ENCODE measurements at regions not wholly inside any gene's neighbourhood (a gene's known extent, or its start where the extent isn't known, plus 50 kb on each side); places are given as distances from the start of the nearest gene placed in this dataset.
"Not testable (repeated sequence)": the region's sequence is repeated elsewhere in the genome, so short reads cannot be mapped to it uniquely, and the experiment has no call there.

DNA sequence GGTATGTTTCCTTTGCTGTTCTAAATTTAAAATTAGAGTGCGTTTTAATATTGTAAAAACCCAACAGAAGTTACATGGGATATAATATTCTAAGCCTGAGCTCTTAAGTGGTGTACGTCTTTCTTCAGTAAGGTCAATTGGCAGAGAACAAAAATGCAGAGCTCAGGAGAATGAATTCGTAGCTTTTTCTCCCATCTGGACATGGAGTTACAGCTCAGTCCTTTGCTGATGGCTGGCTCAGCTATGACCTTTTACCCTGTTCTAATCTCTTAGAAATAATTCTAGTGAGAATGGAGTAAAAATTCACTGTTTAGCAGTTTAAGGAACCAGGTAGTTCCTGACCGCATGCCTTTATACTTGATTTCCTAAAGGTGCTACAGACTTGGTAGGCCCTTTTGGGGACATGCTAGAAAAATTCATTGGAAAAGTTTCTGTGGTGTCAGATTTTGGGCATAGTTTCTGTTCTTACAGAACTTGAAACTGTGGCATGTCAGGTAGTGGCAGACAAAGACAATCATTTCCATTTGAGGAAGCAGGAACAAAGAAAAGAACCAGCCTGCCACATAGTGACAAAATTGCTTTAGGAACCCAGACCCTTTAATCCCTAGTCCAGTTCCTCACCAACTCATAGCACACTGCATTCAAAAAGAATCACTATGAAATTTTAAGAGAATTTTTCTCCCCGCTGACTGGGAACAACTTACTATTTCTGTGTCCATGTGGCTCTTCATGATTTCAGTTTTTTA is 566.8 kb upstream of the ZNF804A start:
- DNase-seq = no peak

DNA sequence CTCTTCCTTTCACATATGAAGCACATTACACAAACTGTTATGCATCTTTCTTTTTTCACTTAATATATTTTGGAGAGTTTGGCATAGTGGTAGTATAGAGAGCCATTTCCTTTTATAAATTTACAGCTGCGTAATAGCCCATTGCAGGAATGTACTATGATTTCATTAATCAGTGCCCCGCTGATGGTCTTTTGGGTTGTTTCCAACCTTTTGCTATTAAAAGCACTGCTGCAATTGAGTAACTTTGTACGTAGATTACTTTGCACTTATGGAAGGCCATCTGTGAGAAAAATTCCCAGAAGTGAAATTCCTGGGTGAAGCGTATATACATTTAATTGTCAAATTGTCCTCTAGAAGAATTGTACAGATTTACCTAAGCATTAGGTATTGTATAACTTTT is 565.3 kb upstream of the ZNF804A start:
- DNase-seq = no peak

DNA sequence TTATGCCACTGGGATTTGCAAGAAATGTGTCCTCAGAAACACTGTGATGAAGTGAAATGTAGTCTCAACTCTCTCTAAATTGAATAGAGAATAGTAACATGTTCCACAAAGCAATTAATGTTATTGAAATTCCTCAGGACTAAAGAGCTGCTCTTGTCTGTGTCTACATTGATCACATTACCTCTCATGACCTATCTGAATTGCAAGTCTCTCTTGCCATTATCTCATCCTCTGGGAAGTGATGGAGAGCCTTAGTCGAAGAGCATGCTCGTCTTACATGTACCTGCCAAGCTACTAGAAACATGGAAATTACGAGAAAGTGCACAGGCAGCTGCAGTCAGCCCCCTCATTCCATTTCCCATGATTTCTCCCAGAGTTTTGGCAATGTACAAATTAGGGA is 561.1 kb upstream of the ZNF804A start:
- DNase-seq = no peak

DNA sequence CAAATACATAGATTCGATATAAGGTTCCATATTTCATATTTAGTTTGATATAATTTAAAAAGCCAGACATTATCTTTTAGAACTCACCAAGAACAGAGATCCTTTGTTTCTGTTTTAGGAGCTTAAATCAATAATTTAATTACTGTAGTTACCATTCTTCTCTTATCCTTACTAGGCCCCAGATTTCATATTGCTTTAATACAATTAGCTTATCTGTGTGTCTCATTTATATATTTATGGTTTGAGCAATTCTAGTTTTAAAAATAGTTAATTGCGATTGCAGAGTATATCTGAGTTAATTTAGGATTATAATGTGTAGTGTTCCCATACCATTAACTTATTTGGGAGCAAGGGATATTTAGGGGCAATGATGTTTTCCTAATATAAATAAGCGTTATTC is 558.8 kb upstream of the ZNF804A start:
- DNase-seq = no peak

DNA sequence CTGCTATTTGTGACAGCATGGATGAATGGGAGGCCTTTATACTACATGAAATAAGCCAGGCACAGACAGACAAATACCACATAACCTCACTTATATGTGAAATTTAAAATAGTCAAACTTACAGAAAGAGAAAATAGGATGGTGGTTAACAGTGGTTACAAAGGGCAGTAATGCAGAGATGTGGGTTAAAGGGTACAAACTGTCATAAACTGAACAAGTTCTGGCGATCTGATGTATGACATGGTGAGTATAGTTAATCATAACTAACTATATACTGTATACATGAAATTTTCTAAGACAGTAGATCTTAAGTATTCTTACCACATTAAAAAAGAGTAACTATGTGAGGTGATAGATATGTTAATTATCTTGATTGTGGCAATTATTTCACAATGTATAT is 558.1 kb upstream of the ZNF804A start:
- no peak for DNase-seq

DNA sequence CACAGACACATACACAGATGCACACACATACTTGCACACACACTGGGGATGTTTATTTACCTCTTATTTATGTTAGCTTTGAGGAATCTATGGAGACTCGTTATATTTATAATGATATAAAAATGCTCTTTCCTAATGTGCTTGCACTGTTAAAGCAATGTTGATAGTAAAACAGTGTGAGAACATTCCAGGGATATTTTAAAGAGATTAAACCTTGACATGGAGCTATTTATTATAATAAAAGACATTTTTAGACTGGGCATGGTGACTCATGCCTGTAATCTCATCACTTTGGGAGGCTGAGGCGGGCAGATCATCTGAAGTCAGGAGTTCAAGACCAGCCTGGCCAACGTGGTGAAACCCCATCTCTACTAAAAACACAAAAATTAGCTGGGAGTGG is 557.3 kb upstream of the ZNF804A start:
- no peak for DNase-seq

DNA sequence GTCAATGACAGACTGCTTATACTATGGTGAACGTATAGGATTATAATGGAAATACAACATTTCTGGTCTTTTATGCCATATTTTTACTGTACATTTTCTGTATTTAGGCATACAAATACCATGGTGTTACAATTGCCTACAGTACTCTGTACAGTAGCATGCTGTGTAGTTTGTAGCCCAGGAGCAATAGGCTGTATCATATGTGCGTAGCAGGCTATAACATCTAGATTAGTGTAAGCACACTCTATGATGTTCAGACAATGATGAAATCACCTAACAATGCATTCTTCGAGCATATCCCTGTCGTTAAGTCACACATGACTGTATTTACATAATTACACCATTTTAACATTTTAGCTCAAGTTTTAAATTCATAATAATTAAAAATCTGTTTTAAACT is 556.6 kb upstream of the ZNF804A start:
- DNase-seq = no peak

DNA sequence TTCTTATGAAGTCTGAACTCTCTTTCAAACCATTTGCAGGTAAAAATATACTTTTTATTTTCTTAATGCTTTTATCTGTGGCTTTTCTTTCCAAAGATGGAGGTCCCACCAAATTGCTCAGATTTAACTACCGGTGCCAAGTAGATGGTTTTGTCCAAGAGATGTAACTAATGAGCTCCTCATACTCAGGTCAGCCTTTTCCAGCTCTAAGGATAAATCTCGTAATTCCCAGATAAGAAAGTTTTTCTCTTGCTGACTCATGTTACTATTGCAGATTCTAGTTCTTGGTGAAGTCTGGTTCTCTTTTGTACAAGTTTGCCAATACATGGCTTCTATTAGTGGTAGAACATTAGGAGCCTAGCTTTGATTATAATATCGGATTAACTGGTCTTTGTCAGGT is 550.8 kb upstream of the ZNF804A start:
- DNase-seq = no peak

DNA sequence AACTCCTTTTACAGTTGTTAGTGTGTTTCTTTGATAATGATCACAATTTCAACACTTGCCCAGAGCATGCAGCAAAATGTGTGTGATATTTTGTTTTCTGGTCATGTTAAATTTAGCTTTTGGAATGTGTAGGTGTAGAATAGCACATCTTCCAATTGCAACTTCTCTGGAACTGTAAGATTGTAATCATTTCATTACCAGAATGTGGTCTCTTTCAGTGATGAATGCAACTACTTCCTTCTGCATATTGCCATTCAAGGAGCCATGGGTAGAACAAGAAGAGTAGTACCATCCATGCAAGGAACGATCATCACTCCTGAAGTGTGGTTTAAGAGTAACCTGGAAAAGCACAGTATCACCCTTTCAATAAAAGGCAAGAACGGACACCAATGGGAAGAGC is 548.8 kb upstream of the ZNF804A start:
- no peak for DNase-seq

DNA sequence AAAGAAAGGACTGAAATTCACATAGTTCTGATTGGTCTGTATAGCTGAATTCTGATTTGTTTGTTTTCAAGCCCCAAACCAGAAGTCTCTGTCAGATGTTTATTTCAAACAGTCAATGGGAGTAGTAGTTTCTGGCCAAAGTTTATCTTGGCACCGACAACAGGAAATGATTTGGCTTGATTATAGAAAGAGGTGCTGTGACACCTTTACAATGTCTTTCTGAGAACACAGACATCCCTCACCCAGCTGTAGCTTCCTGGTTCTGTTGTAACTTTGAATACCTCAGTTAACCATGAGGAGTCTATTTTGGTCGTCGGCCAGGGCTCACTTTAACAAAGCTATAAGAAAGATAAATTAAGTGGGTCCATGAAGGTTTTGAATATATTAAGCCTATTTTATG is 545.0 kb upstream of the ZNF804A start:
- no peak for DNase-seq

DNA sequence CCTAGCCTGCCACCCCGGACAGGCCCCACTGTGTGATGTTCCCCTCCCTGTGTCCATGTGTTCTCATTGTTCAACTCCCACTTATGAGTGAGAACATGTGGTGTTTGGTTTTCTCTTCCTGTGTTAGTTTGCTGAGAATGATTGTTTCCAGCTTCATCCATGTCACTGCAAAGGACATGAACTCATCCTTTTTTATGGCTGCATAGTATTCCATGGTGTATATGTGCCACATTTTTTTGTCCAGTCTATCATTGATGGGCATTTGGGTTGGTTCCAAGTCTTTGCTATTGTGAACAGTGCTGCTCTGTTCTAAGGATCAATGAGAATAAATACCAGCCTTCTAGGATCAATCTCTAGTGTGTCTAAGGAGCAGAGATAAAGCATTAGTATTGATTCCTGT is 543.9 kb upstream of the ZNF804A start:
- DNase-seq = not testable (repeated sequence)

DNA sequence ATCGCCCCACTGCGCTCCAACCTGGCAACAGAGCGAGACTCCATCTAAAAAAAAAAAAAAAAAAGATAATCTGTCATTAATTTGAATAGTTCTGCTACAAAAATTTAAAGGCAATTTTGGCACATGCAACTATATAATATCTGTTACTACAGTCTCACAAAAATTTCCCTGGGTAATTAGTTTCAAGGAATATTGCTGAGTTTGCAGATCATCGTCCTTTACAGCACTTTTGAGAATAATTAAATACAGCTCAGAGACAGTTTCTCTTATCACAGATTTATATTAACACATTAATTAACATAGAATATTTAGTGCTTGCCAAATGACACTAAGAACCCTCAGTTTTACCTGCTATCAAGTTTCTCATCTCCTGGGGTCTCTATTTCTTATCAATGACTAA is 540.4 kb upstream of the ZNF804A start:
- DNase-seq = no peak

DNA sequence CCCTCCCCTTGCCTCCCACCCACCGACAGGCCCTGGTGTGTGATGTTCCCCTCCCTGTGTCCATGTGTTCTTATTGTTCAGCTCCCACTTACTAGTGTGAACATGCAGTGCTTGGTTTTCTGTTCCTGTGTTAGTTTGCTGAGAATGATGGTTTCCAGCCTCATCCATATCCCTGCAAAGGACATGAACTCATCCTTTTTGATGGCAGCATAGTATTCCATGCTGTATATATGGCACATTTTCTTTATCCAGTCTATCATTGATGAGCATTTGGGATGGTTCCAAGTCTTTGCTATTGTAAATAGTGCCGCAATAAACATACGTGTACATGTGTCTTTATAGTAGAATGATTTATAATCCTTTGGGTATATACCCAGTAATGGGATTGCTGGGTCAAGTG is 538.1 kb upstream of the ZNF804A start:
- DNase-seq = not testable (repeated sequence)

DNA sequence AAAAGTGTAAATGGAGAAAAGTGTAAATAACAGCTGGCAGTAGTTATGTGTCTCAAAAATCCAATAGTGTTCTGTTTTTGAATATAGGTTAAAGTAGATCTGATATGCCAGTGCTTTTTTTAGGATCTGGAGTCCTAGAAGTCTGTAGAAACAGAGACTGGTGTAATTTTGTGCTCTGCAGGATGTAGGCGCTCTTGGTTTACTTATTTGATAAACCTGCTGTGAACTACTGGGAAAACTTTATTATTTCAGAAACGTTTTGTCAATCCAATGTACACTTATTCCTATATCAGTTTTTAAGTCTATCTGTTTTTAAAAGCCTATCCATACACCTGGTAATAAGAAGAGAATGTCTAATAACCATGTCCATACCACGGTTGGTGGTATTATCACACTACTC is 530.8 kb upstream of the ZNF804A start:
- DNase-seq = no peak

DNA sequence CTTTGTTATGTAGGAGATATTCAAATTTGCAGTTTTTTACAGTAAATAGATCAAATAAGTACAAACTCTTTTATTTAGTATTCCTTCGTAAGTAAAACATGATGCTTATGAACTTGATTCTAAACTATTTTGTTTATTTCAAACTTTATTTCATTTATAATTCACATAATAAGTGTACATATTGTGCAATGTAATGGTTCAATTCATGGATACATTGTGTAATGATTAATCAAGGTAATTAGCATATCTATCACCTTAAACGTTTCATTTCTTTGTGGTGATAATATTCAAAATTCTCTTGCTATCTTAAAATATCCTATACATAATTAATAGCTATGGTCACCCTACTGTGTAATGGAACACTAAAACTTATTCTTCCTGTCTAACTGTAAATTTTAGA is 525.9 kb upstream of the ZNF804A start:
- no peak for DNase-seq

DNA sequence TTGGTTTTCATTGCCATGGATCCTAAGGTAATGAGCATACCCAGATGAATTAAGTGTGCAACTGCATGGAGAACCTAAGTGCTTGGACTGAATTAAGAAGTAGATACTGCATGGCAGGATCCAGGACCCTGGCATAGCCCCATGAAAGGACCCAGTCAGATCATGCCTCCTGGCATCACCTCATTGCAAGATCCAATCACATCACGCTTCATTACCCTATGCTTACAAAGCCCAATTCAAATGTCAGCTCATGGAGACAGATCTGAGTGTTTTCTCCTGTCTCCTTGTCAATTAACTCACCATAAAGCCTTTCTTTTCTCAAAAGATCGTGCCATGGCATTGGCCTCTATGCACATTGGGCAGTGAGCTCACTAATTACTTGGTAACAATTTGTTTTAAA is 519.8 kb upstream of the ZNF804A start:
- no peak for DNase-seq

DNA sequence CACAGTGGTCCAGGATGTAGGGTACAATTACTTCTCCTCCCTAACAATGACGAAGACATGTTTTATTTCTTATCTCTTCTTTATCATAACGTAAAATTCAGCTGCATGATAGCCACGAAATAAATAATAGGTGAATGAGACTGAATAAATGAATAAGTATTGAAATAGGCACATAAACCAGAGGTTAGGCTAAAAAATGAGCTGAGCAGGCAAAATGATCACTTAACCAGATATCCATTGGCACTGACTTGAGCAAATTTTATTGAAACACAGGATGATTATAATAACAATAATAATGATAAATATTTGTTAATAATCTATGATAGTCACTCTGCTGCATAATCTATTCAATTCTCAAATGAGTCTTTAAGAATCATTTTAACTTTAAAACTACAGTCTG is 506.9 kb upstream of the ZNF804A start:
- DNase-seq = no peak

DNA sequence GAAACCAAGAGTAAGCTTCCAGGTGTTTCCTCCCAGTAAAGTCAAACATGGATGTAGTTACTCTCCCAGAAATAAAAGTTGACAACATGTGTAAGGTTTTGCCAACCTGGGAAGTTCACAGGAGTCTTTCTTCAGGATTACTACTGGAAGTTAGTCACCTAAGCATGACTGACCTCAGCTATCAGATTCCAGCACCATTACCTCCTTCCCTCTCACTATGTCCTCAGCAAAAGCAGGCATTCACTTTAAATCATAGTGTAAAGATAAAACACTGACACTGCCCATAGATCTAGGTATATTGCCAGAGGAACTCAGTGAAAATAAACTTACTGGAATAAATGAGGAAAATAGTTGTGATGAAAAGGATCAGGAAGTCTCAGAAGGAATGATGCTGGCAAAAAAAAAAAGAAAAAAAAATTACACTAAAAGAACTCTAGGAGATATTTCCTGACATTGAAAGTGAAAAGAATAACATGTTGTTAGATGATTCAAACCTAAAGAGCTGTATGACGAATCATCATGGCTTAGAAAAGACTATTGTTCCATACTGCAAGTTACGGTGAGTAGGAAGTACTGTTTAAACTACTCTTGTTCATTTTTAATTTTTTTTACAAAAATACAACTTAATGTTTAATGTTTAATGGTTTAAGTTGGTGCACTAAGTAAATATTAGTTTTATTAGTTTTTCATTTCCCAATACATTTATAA is 484.5 kb upstream of the ZNF804A start:
- no peak for DNase-seq

DNA sequence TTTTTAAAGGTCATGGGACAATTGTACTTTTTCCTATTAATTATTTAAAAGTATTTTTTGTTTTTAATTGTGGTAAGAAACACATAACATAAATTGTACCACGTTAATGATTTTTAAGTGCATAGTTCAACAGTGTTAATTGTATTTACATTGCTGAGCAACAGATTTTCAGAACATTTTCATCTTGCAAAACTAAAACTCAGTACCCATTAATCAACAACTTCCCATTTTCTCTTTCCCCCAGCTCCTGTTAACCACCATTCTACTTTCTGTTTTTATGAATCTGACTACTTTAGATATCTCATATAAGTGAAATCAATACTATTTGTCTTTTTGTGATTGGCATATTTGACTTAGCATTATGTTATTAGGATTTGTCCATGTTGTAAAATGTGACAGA is 483.9 kb upstream of the ZNF804A start:
- no peak for DNase-seq

DNA sequence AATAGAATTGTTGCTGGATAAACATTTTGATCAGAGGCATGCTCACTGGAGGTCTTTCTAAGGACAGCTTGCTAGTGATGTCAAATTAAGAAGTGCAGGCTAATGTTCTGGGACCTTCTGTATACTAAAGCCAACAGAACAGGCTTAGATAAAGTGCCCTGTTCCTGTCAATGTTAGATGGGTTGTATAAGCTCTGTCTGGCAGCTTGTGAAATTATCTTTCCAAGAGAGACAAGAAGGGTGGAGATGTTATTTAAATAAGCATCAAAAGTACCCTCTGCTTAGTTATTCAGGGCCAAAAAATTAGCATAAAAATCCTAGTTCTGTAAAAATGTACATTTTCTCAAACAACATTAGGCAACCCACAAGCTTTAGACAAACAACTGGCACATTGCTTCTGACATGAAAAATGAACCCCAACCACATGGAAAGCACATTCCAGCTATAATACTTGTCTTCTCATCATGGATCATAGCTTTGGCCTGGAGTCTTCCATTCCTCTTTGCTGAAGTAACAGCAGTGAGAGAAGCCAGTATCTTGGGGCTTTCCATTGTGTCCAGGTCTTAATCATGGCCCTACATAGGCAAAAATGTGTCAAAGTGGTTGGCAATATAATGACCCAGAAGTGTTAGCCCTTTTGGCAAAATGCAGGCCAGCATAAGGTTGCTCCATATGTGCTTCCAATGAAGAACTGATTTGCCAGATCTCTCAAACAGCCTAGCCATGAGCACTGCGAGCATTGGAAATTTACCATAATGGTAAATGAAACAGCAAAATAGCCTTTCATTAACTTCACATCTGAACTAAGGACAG is 478.1 kb upstream of the ZNF804A start:
- DNase-seq = no peak

DNA sequence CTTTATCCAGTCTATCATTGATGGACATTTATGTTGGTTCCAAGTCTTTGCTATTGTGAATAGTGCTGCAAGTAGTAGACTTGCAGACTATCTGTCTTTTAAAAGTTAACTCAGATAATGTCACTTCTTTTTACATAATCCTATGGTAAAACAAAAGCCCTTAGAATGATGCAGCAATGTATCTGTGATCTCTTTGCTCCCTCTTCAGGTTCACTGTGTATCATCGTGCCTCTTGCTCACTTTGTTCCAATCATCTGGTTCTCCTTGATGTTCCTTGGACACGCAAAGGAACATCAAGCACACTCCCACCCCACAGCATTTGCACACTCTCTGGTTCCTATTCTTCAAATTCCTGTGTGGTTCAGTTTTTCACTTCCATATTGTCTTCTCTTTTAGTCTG is 472.5 kb upstream of the ZNF804A start:
- DNase-seq = no peak

DNA sequence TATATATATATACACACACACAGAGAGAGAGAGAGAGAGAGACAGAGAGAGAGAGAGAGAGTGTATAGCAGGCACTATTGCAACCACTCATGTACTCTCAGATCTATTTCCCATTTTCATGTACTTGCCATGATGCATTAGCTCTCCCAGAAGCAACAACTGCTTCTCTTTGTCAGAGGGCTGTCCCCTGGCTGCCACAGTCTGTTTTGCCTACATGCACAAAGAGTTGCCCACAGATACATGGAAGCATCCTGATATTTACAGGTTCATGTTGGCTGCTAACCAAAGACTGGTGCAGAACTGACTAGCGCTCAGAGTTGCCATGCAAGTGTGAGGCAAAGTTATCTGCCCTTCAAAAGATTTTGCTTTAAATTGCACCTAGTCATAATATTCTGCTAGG is 469.3 kb upstream of the ZNF804A start:
- DNase-seq = no peak

DNA sequence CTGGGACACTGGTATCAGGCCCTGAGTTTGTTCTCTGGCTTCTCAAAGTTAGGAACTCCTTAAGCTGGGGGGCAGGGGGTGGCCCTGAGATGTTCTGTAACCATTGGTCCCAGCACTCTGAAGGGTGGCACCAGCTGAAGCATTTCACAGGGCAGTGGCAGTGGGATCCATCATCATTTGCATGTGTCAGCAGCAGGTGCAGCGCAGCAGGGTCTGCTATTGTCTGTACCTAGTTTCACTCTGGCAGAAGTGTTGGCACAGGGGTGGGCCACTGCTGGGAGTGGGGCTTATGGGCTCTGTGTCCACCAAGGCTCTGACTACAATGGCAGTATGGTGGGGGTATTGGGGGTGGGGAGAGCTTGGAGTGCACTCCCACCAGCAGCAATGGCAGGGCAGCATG is 460.4 kb upstream of the ZNF804A start:
- DNase-seq = no peak

DNA sequence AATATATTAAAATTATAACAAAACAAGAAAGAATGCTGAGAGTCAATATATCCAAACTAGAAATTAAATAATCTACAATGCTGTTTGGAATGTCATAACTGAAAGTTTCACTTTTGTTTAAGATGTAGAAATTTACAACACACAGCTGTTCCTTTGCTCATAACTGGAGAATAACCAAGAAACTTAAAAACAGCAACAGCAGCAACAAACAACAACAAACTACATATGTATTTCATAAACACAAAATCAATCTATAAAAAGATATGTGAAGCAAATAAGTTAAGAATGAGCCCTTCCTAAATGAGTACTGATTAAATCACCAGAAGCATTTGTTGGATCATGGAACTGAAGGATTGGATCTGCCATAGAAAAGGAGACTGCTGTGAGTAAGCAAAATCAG is 456.5 kb upstream of the ZNF804A start:
- no peak for DNase-seq
